Ectodermal cell (in vitro differentiated cells): ENCODE measurements at regions not wholly inside any gene's neighbourhood (a gene's known extent, or its start where the extent isn't known, plus 50 kb on each side); places are given as distances from the start of the nearest gene placed in this dataset.

ENCODE experiments used
- H3K27ac ChIP-seq: 2 replicates; pipeline ENCODE4 v1.7.0; 2013; ENCODE audit warnings: mild to moderate bottlenecking, low read depth, low read length; ENCODE audit not compliant: insufficient read depth, poor library complexity, severe bottlenecking
- H3K27me3 ChIP-seq: 2 replicates; pipeline ENCODE4 v1.7.0; 2013; ENCODE audit warnings: mild to moderate bottlenecking, low read length; ENCODE audit not compliant: insufficient read depth, control insufficient read depth, poor library complexity, severe bottlenecking
- H3K36me3 ChIP-seq: one replicate; pipeline ENCODE4 v1.7.0; 2013; ENCODE audit warnings: low read length; ENCODE audit not compliant: control insufficient read depth, insufficient read depth
- H3K4me1 ChIP-seq: one replicate; pipeline ENCODE4 v1.7.0; 2013; ENCODE audit warnings: low read length; ENCODE audit not compliant: control insufficient read depth, insufficient read depth
- H3K4me3 ChIP-seq: 2 replicates; pipeline ENCODE4 v1.7.0; 2013; ENCODE audit warnings: low read depth, low read length, control low read depth; ENCODE audit not compliant: insufficient read depth
- H3K9me3 ChIP-seq: 2 replicates; pipeline ENCODE4 v1.7.0; 2013; ENCODE audit warnings: mild to moderate bottlenecking, low read length, moderate library complexity; ENCODE audit not compliant: control insufficient read depth
- WGBS, 2 experiments: methylation state at CpG; one replicate each; pipeline ENCODE4 v1.1.7; 2013; ENCODE audit warnings: missing lambda C conversion rate in 2 of 2; 5-methylcytosine and 5-hydroxymethylcytosine counted together

GRCh38 chr13:74205313-74205690 is 71.1 kb upstream of the KLF12 start:
- H3K9me3 ChIP-seq, result no peaks in the 10 kb centered on the region
- no peaks in the 10 kb centered on the region for H3K27me3 ChIP-seq
- no peaks in the 10 kb centered on the region for H3K36me3 ChIP-seq
- H3K4me1 ChIP-seq, result no peaks in the 10 kb centered on the region
- no peak overlapping the region for H3K27ac ChIP-seq
- H3K4me3 ChIP-seq, result no peak overlapping the region
- WGBS, 2 experiments, result 91 to 96% methylated on average over 2 of the region's 2 CpGs

- H3K9me3 ChIP-seq, result no peaks in the 10 kb centered on the region
- H3K4me1 ChIP-seq, result no peaks in the 10 kb centered on the region
- H3K27ac ChIP-seq, result no peak overlapping the region
- 95 to 99% methylated on average over 5 to 6 of the region's 6 CpGs for WGBS, 2 experiments
- H3K27me3 ChIP-seq, result no peaks in the 10 kb centered on the region
- no peak overlapping the region for H3K4me3 ChIP-seq
- no peaks in the 10 kb centered on the region for H3K36me3 ChIP-seq
These were observed 70.6 kb upstream of the KLF12 start for GRCh38 chr13:74204602-74205312.

- Histone ChIP-seq H3K4me1 (no peaks in the 10 kb centered on the region), H3K9me3 (no peaks in the 10 kb centered on the region), H3K27ac (no peak overlapping the region), H3K4me3 (no peak overlapping the region), H3K27me3 (no peaks in the 10 kb centered on the region), H3K36me3 (no peaks in the 10 kb centered on the region)
- 71 to 92% methylated on average over 1 of the region's 1 CpG for WGBS, 2 experiments
These were observed 69.4 kb upstream of the KLF12 start for GRCh38 chr13:74203576-74203975.

DNA sequence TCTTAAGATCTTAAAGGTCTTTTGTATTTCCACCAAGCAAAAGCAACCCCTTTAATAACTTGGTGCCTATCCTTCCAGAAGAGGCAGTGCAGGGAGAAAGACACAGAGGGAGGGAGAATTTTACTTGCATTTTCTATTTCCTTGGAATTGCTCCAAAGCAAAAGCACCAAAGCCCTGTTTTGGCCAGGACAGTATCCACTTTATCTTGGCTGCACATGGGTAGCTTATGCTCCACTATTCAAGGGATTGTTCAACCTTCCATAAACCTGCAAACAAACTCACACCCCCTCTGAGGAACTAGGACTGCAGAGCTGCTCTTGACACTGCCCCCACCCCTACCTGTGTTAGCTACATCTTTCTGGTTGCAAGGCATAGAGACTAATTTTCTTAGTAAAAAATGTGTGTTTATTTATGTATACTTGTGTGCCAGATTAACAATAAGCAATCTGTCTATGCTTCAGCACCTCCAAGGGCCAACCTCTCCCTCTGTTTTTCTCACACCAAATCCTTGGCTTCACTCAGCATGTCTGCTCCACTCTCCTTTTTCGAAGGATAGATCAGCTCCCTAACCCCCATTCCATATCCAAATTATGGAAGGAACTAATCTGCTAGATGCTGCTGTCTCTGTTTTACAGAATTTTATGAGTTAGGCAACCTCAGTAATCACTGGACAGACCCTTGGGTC is 68.1 kb upstream of the KLF12 start:
- Histone ChIP-seq H3K27ac (no peak overlapping the region), H3K4me1 (no peaks in the 10 kb centered on the region), H3K27me3 (no peaks in the 10 kb centered on the region), H3K4me3 (no peak overlapping the region), H3K9me3 (no peaks in the 10 kb centered on the region), H3K36me3 (no peaks in the 10 kb centered on the region)
- WGBS, 2 experiments, result 93 to 100% methylated on average over 1 of the region's 1 CpG

DNA sequence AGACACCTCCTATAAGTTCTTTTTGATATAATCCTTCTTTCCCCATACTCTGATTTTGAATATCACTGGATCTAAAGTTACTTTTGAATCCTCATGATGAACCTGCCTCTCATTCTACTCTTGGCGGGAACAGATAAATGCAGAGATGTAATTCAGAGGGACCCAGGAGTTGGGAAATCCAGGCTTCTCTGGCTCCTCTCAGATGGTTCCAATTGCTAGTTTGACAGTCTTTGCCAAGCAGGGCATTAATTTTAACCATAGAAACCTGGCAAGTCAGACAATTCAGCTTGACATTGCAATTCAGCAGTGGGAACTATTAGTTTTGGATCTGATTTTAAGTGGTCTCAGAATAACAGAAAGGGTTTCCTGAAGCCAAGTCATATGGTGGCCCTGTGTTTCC is 67.3 kb upstream of the KLF12 start:
- 94 to 100% methylated on average over 1 of the region's 1 CpG for WGBS, 2 experiments

DNA sequence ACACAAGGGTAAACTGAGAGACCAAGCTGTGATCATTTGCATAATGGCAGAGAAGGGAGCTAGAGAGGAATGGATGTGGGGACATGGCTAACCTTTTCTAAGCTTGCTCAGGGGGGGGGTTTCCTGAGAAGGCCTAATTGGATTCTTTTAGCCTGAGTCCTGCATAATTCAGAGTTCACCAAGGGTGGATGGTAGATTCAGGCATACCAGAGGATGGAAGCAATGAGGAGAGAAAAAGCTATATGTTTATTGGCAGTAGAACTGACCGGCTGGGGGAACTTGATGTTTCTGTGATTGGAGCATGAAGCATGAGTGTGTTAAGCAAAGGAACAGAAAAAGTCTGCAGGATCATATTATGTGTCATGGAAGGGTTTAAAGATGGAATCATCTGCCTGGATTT is 65.9 kb upstream of the KLF12 start:
- Histone ChIP-seq H3K4me1 (no peaks in the 10 kb centered on the region), H3K9me3 (no peaks in the 10 kb centered on the region), H3K36me3 (no peaks in the 10 kb centered on the region), H3K4me3 (no peak overlapping the region), H3K27me3 (no peaks in the 10 kb centered on the region), H3K27ac (no peak overlapping the region)
- WGBS, 2 experiments, result 93 to 94% methylated on average over 1 of the region's 1 CpG

More for the DNA sequence above, 67.3 kb upstream of the KLF12 start:
- Histone ChIP-seq H3K4me3 (no peak overlapping the region), H3K36me3 (no peaks in the 10 kb centered on the region), H3K9me3 (no peaks in the 10 kb centered on the region), H3K27me3 (no peaks in the 10 kb centered on the region), H3K4me1 (no peaks in the 10 kb centered on the region), H3K27ac (no peak overlapping the region)

DNA sequence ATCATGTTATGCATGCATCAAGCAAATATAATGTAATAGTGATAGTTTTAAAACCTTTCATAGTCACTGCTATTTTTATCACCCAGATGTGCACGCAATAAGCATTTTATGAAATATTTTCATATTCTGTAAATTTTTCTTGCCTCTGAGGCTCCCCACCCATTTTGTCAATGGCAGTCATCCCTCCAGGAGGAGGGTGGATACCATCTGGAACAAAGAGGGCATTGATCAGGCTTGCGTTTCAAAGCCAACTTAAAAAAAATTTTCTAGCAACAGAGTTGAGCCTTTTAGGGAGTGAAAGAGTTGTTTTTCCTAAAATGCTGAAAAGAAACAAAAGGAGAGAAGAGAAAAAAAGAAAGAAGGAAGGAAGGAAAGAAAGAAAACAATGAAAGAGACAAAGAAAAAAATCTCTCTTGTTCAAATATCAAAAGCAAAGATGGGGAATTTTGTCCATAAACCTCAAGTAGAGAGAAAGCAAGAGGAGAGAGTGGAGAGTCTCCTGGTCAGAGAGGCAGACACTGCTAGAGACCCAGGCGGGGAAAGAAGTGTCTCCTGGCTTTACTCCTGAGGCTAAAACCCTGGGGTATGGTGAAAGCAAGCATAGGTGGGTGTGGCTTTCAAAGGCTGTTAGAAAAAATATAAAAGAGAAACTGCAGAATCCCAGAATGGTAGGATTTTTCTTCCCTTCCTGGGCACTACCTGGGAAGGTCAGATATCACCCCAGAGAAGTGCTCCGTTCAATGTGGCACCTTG is 63.6 kb upstream of the KLF12 start:
- Histone ChIP-seq H3K36me3 (no peaks in the 10 kb centered on the region), H3K9me3 (no peaks in the 10 kb centered on the region), H3K27me3 (no peaks in the 10 kb centered on the region), H3K4me1 (no peaks in the 10 kb centered on the region), H3K4me3 (no peak overlapping the region), H3K27ac (no peak overlapping the region)
- 88 to 93% methylated on average over 2 to 4 of the region's 4 CpGs for WGBS, 2 experiments

- Histone ChIP-seq H3K4me1 (no peaks in the 10 kb centered on the region), H3K4me3 (no peak overlapping the region), H3K36me3 (no peaks in the 10 kb centered on the region), H3K27ac (no peak overlapping the region), H3K9me3 (no peaks in the 10 kb centered on the region), H3K27me3 (no peaks in the 10 kb centered on the region)
- 84 to 88% methylated on average over 2 of the region's 2 CpGs for WGBS, 2 experiments
These were observed 60.6 kb upstream of the KLF12 start for GRCh38 chr13:74194846-74195245.

DNA sequence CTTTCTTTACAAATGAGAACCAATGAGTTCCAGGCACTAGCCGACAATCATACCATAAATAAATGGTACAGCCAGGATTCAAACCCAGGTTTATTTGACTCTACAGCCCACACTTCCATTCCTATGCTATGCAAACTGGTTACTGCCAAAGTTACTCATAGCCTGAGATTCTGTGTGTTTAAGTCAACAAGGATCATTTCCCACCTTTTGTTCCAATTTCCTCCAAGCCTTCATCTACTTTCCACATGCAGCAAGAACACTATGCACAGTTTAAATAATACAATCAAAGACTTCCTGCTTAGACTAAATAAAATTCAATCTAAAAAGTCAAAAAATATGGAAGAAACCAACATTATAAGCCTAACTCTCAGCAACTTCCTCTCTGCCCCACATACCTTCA is 59.2 kb upstream of the KLF12 start:
- H3K27me3 ChIP-seq, result no peaks in the 10 kb centered on the region
- no peak overlapping the region for H3K4me3 ChIP-seq
- 92 to 100% methylated on average over 1 of the region's 1 CpG for WGBS, 2 experiments
- H3K9me3 ChIP-seq, result no peaks in the 10 kb centered on the region
- no peak overlapping the region for H3K27ac ChIP-seq
- H3K4me1 ChIP-seq, result no peaks in the 10 kb centered on the region
- H3K36me3 ChIP-seq, result no peaks in the 10 kb centered on the region

- WGBS, 2 experiments, result 83 to 92% methylated on average over 3 of the region's 3 CpGs
- Histone ChIP-seq H3K27me3 (no peaks in the 10 kb centered on the region), H3K36me3 (no peaks in the 10 kb centered on the region), H3K4me3 (no peak overlapping the region), H3K9me3 (no peaks in the 10 kb centered on the region), H3K27ac (no peak overlapping the region), H3K4me1 (no peaks in the 10 kb centered on the region)
These were observed 57.2 kb upstream of the KLF12 start for GRCh38 chr13:74191410-74191809.
